Right atrium auricular region (tissue), 2 donors: ENCODE measurements at regions not wholly inside any gene's neighbourhood (a gene's known extent, or its start where the extent isn't known, plus 50 kb on each side); places are given as distances from the start of the nearest gene placed in this dataset.

ENCODE experiments used
- DNase-seq: peaks from one replicate; pipeline ENCODE4 v3.0.0-alpha.2; 2019; ENCODE audit warnings: low spot score
- H3K27ac ChIP-seq, 2 donors: fragments of 200-600 bp; sonication (generic); 1 replicate in 1 of 2; 2 replicates in 1 of 2; pipeline ENCODE4 v1.5.1; 2016 to 2019
- H3K27me3 ChIP-seq, 2 donors: fragments of 200-600 bp; sonication (generic); one replicate each; pipeline versions ENCODE4 v1.5.1 to v1.6.0; 2017 to 2019
- H3K36me3 ChIP-seq: fragments of 200-600 bp; sonication (generic); one replicate; pipeline ENCODE4 v1.5.1; 2016
- H3K4me1 ChIP-seq, 2 donors: fragments of 200-600 bp; sonication (generic); one replicate each; pipeline versions ENCODE4 v1.5.1 to v1.6.0; 2017 to 2019
- H3K4me3 ChIP-seq, 2 donors: fragments of 200-600 bp; sonication (generic); 1 replicate in 1 of 2; 2 replicates in 1 of 2; pipeline ENCODE4 v1.5.1; 2017 to 2019; ENCODE audit warnings: mild to moderate bottlenecking in 1 of 2, moderate library complexity in 1 of 2
- H3K9me3 ChIP-seq, 2 donors: fragments of 200-600 bp; sonication (generic); one replicate each; pipeline ENCODE4 v1.5.1; 2019
- CTCF ChIP-seq, 2 donors: fragments of 200-600 bp; sonication (generic); IDR thresholded peaks; one replicate each; pipeline ENCODE4 v1.5.1; 2019; ENCODE audit warnings: antibody characterized with exemption in 2 of 2

GRCh38 chr5:126271141-126271540 is 152.1 kb upstream of the GRAMD2B start:
- no peaks in the 10 kb centered on the region for H3K9me3 ChIP-seq
- TF ChIP-seq CTCF (IDR thresholded peaks at IDR 0.05) = no peak
- H3K36me3 ChIP-seq = no peaks in the 10 kb centered on the region
- no peak for DNase-seq
- H3K4me1 ChIP-seq = no peaks in the 10 kb centered on the region
- no peak overlapping the region for H3K4me3 ChIP-seq
- H3K27ac ChIP-seq = no peak overlapping the region
- H3K27me3 ChIP-seq = no peaks in the 10 kb centered on the region

- H3K4me3 ChIP-seq = no peak overlapping the region
- no peaks in the 10 kb centered on the region for H3K4me1 ChIP-seq
- no peaks in the 10 kb centered on the region for H3K36me3 ChIP-seq
- no peaks in the 10 kb centered on the region for H3K27me3 ChIP-seq
- H3K27ac ChIP-seq = no peak overlapping the region
- no peak for DNase-seq
- no peak for TF ChIP-seq CTCF (IDR thresholded peaks at IDR 0.05)
- no peaks in the 10 kb centered on the region for H3K9me3 ChIP-seq
Observed at GRCh38 chr5:126274076-126274762, 149.0 kb upstream of the GRAMD2B start.

GRCh38 chr5:126274763-126275125 is 148.5 kb upstream of the GRAMD2B start:
- Histone ChIP-seq H3K4me3 (no peak overlapping the region), H3K4me1 (no peaks in the 10 kb centered on the region), H3K9me3 (no peaks in the 10 kb centered on the region), H3K36me3 (no peaks in the 10 kb centered on the region), H3K27ac (no peak overlapping the region), H3K27me3 (no peaks in the 10 kb centered on the region)
- no peak for TF ChIP-seq CTCF (IDR thresholded peaks at IDR 0.05)
- DNase-seq = no peak

GRCh38 chr5:126277762-126278161 is 145.4 kb upstream of the GRAMD2B start:
- no peak overlapping the region for H3K27ac ChIP-seq
- no peak for DNase-seq
- H3K9me3 ChIP-seq = no peaks in the 10 kb centered on the region
- TF ChIP-seq CTCF (IDR thresholded peaks at IDR 0.05) = no peak
- H3K4me3 ChIP-seq = no peak overlapping the region
- no peaks in the 10 kb centered on the region for H3K4me1 ChIP-seq
- H3K36me3 ChIP-seq = no peaks in the 10 kb centered on the region
- no peaks in the 10 kb centered on the region for H3K27me3 ChIP-seq

GRCh38 chr5:126280343-126280742 is 142.9 kb upstream of the GRAMD2B start:
- Histone ChIP-seq H3K27me3 (no peaks in the 10 kb centered on the region), H3K9me3 (no peaks in the 10 kb centered on the region), H3K4me1 (no peaks in the 10 kb centered on the region), H3K36me3 (no peaks in the 10 kb centered on the region), H3K27ac (peak overlapping the region; percentile 36 to 57), H3K4me3 (no peak overlapping the region)
- no peak for DNase-seq
- TF ChIP-seq CTCF (IDR thresholded peaks at IDR 0.05) = no peak

- Histone ChIP-seq H3K4me3 (no peak overlapping the region), H3K27me3 (no peaks in the 10 kb centered on the region), H3K27ac (peak overlapping the region in 1 of 2 donors; percentile 57), H3K4me1 (no peaks in the 10 kb centered on the region), H3K36me3 (no peaks in the 10 kb centered on the region), H3K9me3 (no peaks in the 10 kb centered on the region)
- no peak for TF ChIP-seq CTCF (IDR thresholded peaks at IDR 0.05)
- DNase-seq = no peak
Observed at GRCh38 chr5:126280846-126281245, 142.4 kb upstream of the GRAMD2B start.
